H9 (cell line): ENCODE measurements at regions not wholly inside any gene's neighbourhood (a gene's known extent, or its start where the extent isn't known, plus 50 kb on each side); places are given as distances from the start of the nearest gene placed in this dataset.

Source experiments
- DNase-seq: peaks from one replicate; pipeline ENCODE4 v3.0.0-alpha.2; 2017
- H2AFZ ChIP-seq: one replicate; pipeline ENCODE4 v1.6.1; 2013; ENCODE audit warnings: mild to moderate bottlenecking, low read length, control low read depth, moderate library complexity
- H2AK5ac ChIP-seq: 2 replicates; pipeline ENCODE4 v1.6.1; 2013; ENCODE audit warnings: low read length, control low read depth, mixed read lengths; ENCODE audit not compliant: insufficient read length
- H2BK120ac ChIP-seq: one replicate; pipeline ENCODE4 v1.6.1; 2013; ENCODE audit warnings: low read depth, mild to moderate bottlenecking, low read length, control low read depth, inconsistent platforms; ENCODE audit not compliant: poor library complexity, severe bottlenecking
- H2BK12ac ChIP-seq: 2 replicates; pipeline ENCODE4 v1.6.1; 2013; ENCODE audit warnings: low read length, control low read depth, mixed read lengths, low read depth; ENCODE audit not compliant: insufficient read length
- H2BK15ac ChIP-seq: 2 replicates; pipeline ENCODE4 v1.6.1; 2013; ENCODE audit warnings: low read depth, low read length, control low read depth
- H2BK20ac ChIP-seq: one replicate; pipeline ENCODE4 v1.6.1; 2013; ENCODE audit warnings: low read depth, mild to moderate bottlenecking, low read length, control low read depth, inconsistent platforms; ENCODE audit not compliant: poor library complexity, severe bottlenecking
- H2BK5ac ChIP-seq: 2 replicates; pipeline ENCODE4 v1.6.1; 2013; ENCODE audit warnings: low read length, control low read depth, mixed read lengths; ENCODE audit not compliant: insufficient read length
- H3K14ac ChIP-seq: 2 replicates; pipeline ENCODE4 v1.6.1; 2013; ENCODE audit warnings: low read length, control low read depth; ENCODE audit not compliant: insufficient read depth
- H3K18ac ChIP-seq: 2 replicates; pipeline ENCODE4 v1.6.1; 2013; ENCODE audit warnings: low read depth, mild to moderate bottlenecking, mixed read lengths, low read length, control low read depth; ENCODE audit not compliant: insufficient read length
- H3K23ac ChIP-seq: 2 replicates; pipeline ENCODE4 v1.6.1; 2013; ENCODE audit warnings: low read length, control low read depth, mixed read lengths, low read depth; ENCODE audit not compliant: insufficient read length
- H3K23me2 ChIP-seq: 2 replicates; pipeline ENCODE4 v1.6.1; 2013; ENCODE audit warnings: low read depth, mild to moderate bottlenecking, mixed read lengths, low read length, control low read depth; ENCODE audit not compliant: insufficient read length, poor library complexity, severe bottlenecking
- H3K27ac ChIP-seq: 2 replicates; pipeline ENCODE4 v1.5.1; 2013; ENCODE audit warnings: low read length, control low read depth, mixed read lengths, low read depth; ENCODE audit not compliant: insufficient read length
- H3K27me3 ChIP-seq: 2 replicates; pipeline ENCODE4 v1.6.1; 2013; ENCODE audit warnings: low read length, control low read depth, inconsistent platforms; ENCODE audit not compliant: insufficient read depth
- H3K4ac ChIP-seq: 2 replicates; pipeline ENCODE4 v1.6.1; 2013; ENCODE audit warnings: low read depth, mild to moderate bottlenecking, control low read depth, inconsistent platforms, low read length, moderate library complexity
- H3K4me1 ChIP-seq: 2 replicates; pipeline ENCODE4 v1.6.1; 2013; ENCODE audit warnings: low read length, control low read depth, inconsistent platforms; ENCODE audit not compliant: insufficient read depth
- H3K4me2 ChIP-seq: 2 replicates; pipeline ENCODE4 v1.6.1; 2013; ENCODE audit warnings: low read length, control low read depth, mixed read lengths; ENCODE audit not compliant: insufficient read length, insufficient read depth
- H3K56ac ChIP-seq: 2 replicates; pipeline ENCODE4 v1.6.1; 2013; ENCODE audit warnings: low read depth, mild to moderate bottlenecking, mixed read lengths, low read length, control low read depth; ENCODE audit not compliant: insufficient read length
- H3K79me1 ChIP-seq: 2 replicates; pipeline ENCODE4 v1.6.1; 2013; ENCODE audit warnings: low read depth, mild to moderate bottlenecking, moderate library complexity, low read length, control low read depth, inconsistent platforms; ENCODE audit not compliant: insufficient read depth, poor library complexity, severe bottlenecking
- H3K79me2 ChIP-seq: 2 replicates; pipeline ENCODE4 v1.6.1; 2013; ENCODE audit warnings: low read length, control low read depth, inconsistent platforms; ENCODE audit not compliant: insufficient read depth
- H3K9ac ChIP-seq: 2 replicates; pipeline ENCODE4 v1.6.1; 2013; ENCODE audit warnings: low read length, control low read depth, mixed read lengths; ENCODE audit not compliant: insufficient read length; ENCODE audit errors: extremely low read depth
- H3K9me3 ChIP-seq: one replicate; pipeline ENCODE4 v1.6.1; 2013; ENCODE audit warnings: low read depth, low read length, inconsistent platforms; ENCODE audit not compliant: control insufficient read depth
- H3T11ph ChIP-seq: one replicate; pipeline ENCODE4 v1.6.1; 2013; ENCODE audit warnings: mild to moderate bottlenecking, low read length, control low read depth, inconsistent platforms
- H4K20me1 ChIP-seq: one replicate; pipeline ENCODE4 v1.6.1; 2013; ENCODE audit not compliant: control insufficient read depth, insufficient read length, insufficient read depth
- H4K5ac ChIP-seq: 2 replicates; pipeline ENCODE4 v1.6.1; 2013; ENCODE audit warnings: low read depth, mild to moderate bottlenecking, mixed read lengths, low read length, control low read depth; ENCODE audit not compliant: insufficient read length
- H4K8ac ChIP-seq: replicated peaks from 2 replicates; pipeline ENCODE4 v1.6.1; 2013; ENCODE audit warnings: low read length, control low read depth, mixed read lengths, low read depth; ENCODE audit not compliant: insufficient read length
- H4K91ac ChIP-seq: 2 replicates; pipeline ENCODE4 v1.6.1; 2013; ENCODE audit warnings: low read depth, mild to moderate bottlenecking, moderate library complexity, mixed read lengths, low read length, control low read depth; ENCODE audit not compliant: insufficient read length
- H3K27ac Mint-ChIP-seq, 3 experiments: 2 replicates in 2 of 3; 3 replicates in 1 of 3; pipeline ENCODE4 v1.8.0; 2020 to 2021; ENCODE audit warnings: mixed read lengths in 3 of 3, mild to moderate bottlenecking in 1 of 3, moderate library complexity in 1 of 3
- H3K27me3 Mint-ChIP-seq: 2 replicates; pipeline ENCODE4 v1.8.0; 2021; ENCODE audit warnings: low read depth, mild to moderate bottlenecking, moderate library complexity, mixed read lengths
- H3K36me3 Mint-ChIP-seq, 3 experiments: 2 replicates in 2 of 3; 3 replicates in 1 of 3; pipeline ENCODE4 v1.8.0; 2020 to 2021; ENCODE audit warnings: low read depth in 3 of 3, mixed read lengths in 3 of 3; ENCODE audit not compliant: insufficient read depth in 1 of 3
- H3K4me1 Mint-ChIP-seq, 2 experiments: 2 replicates each; pipeline ENCODE4 v1.8.0; 2020; ENCODE audit warnings: mixed read lengths in 2 of 2
- H3K4me3 Mint-ChIP-seq, 2 experiments: 2 replicates in 1 of 2; 3 replicates in 1 of 2; pipeline ENCODE4 v1.8.0; 2020 to 2021; ENCODE audit warnings: mild to moderate bottlenecking in 2 of 2, mixed read lengths in 2 of 2, moderate library complexity in 1 of 2
- H3K9me3 Mint-ChIP-seq, 2 experiments: 2 replicates in 1 of 2; 3 replicates in 1 of 2; pipeline ENCODE4 v1.8.0; 2020; ENCODE audit warnings: mild to moderate bottlenecking in 2 of 2, mixed read lengths in 2 of 2, moderate library complexity in 1 of 2
- WGBS: extraction: QIAGEN DNeasy Blood & Tissue Kit; methylation state at CpG from one replicate; pipeline ENCODE4 v1.1.7; 2013; ENCODE audit warnings: missing lambda C conversion rate, low lambda C conversion rate, mixed read lengths; ENCODE audit not compliant: insufficient read length; ENCODE audit errors: extremely low coverage; 5-methylcytosine and 5-hydroxymethylcytosine counted together
- TF ChIP-seq, protein P1 (sequence below): fragments of 200-600 bp; sonication (generic); conservative IDR thresholded peaks from 3 replicates; pipeline ENCODE4 v1.8.0; 2021; ENCODE audit warnings: antibody characterized with exemption, mild to moderate bottlenecking

- no peaks in the 10 kb centered on the region for H3K23me2 ChIP-seq
- H3K27ac ChIP-seq = no peak overlapping the region
- H2AFZ ChIP-seq = no peak overlapping the region
- H3K14ac ChIP-seq = no peak overlapping the region
- no peak overlapping the region for H3K4me3 Mint-ChIP-seq
- H3K4ac ChIP-seq = no peak overlapping the region
- no peaks in the 10 kb centered on the region for H3K79me1 ChIP-seq
- H3K56ac ChIP-seq = no peak overlapping the region
- H3K27me3 Mint-ChIP-seq = no peaks in the 10 kb centered on the region
- H2BK12ac ChIP-seq = no peak overlapping the region
- no peak for DNase-seq
- no peak overlapping the region for H2BK5ac ChIP-seq
- H4K5ac ChIP-seq = no peak overlapping the region
- H3K23ac ChIP-seq = no peak overlapping the region
- H3K18ac ChIP-seq = no peak overlapping the region
- no peak overlapping the region for H3K9ac ChIP-seq
- TF ChIP-seq, protein P1, sequence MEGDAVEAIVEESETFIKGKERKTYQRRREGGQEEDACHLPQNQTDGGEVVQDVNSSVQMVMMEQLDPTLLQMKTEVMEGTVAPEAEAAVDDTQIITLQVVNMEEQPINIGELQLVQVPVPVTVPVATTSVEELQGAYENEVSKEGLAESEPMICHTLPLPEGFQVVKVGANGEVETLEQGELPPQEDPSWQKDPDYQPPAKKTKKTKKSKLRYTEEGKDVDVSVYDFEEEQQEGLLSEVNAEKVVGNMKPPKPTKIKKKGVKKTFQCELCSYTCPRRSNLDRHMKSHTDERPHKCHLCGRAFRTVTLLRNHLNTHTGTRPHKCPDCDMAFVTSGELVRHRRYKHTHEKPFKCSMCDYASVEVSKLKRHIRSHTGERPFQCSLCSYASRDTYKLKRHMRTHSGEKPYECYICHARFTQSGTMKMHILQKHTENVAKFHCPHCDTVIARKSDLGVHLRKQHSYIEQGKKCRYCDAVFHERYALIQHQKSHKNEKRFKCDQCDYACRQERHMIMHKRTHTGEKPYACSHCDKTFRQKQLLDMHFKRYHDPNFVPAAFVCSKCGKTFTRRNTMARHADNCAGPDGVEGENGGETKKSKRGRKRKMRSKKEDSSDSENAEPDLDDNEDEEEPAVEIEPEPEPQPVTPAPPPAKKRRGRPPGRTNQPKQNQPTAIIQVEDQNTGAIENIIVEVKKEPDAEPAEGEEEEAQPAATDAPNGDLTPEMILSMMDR = no peak
- no peaks in the 10 kb centered on the region for H3K27me3 ChIP-seq
- no peaks in the 10 kb centered on the region for H3K79me2 ChIP-seq
- H3K4me1 Mint-ChIP-seq = no peaks in the 10 kb centered on the region
- no peaks in the 10 kb centered on the region for H3K4me1 ChIP-seq
- H2AK5ac ChIP-seq = no peak overlapping the region
- H3T11ph ChIP-seq = no peak overlapping the region
- no CpG with 5 or more reads among the region's 2 CpGs for WGBS
- H3K36me3 Mint-ChIP-seq = peaks cover 0 to 4% (median 0%) of the 10 kb centered on the region in 3 experiments; a peak in 3 of 7 replicates
- H4K91ac ChIP-seq = no peak overlapping the region
- no peak overlapping the region for H3K4me2 ChIP-seq
- peaks cover 6 to 14% of the 10 kb centered on the region in 2 experiments; a peak in 3 of 5 replicates for H3K9me3 Mint-ChIP-seq
- no peaks in the 10 kb centered on the region for H4K20me1 ChIP-seq
- no peak overlapping the region for H2BK120ac ChIP-seq
- no peak overlapping the region for H4K8ac ChIP-seq
- H2BK15ac ChIP-seq = no peak overlapping the region
- H3K27ac Mint-ChIP-seq = no peak overlapping the region
- no peaks in the 10 kb centered on the region for H3K9me3 ChIP-seq
- no peak overlapping the region for H2BK20ac ChIP-seq
Observed at GRCh38 chr1:13981142-13981541, 281.2 kb downstream of the PRDM2 start.
